Stomach (tissue), 8 donors: ENCODE measurements at regions not wholly inside any gene's neighbourhood (a gene's known extent, or its start where the extent isn't known, plus 50 kb on each side); places are given as distances from the start of the nearest gene placed in this dataset.
A peak's percentile ranks its signal among the peaks of the same experiment; 100 is the strongest.

Source experiments
- DNase-seq, 2 donors: peaks; one replicate each; pipeline versions ENCODE4 v3.0.0 to v3.0.0-alpha.2; 2013 to 2019
- H3K27ac ChIP-seq, 5 donors: fragments of 200-600 bp in 4 of 5; sonication (generic) in 4 of 5; one replicate each; pipeline ENCODE4 v1.5.1; 2013 to 2019; ENCODE audit warnings: mild to moderate bottlenecking in 1 of 5, moderate library complexity in 1 of 5
- H3K27me3 ChIP-seq, 3 donors: fragments of 200-600 bp; sonication (generic); one replicate each; pipeline ENCODE4 v1.5.1; 2017 to 2019; ENCODE audit warnings: mixed run types in 1 of 3
- H3K36me3 ChIP-seq, 4 donors: fragments of 200-600 bp; sonication (generic); 1 replicate in 3 of 4; 2 replicates in 1 of 4; pipeline ENCODE4 v1.5.1; 2016 to 2019
- H3K4me1 ChIP-seq, 4 donors: fragments of 200-600 bp; sonication (generic); one replicate each; pipeline ENCODE4 v1.5.1; 2016 to 2019
- H3K4me3 ChIP-seq, 4 donors: fragments of 200-600 bp; sonication (generic) in 3 of 4; one replicate each; pipeline ENCODE4 v1.5.1; 2016 to 2019; ENCODE audit warnings: mild to moderate bottlenecking in 1 of 4
- H3K9me3 ChIP-seq, 4 donors: fragments of 200-600 bp; sonication (generic); one replicate each; pipeline ENCODE4 v1.5.1; 2016 to 2019
- EP300 ChIP-seq: sonication (generic); formaldehyde crosslinking; IDR thresholded peaks from one replicate; pipeline ENCODE4 v1.6.1; 2017; ENCODE audit warnings: antibody characterized with exemption
- POLR2A ChIP-seq, 4 donors: fragments of 450-650 bp; IDR thresholded peaks; one replicate each; pipeline ENCODE4 v1.6.1; 2016; ENCODE audit warnings: antibody characterized with exemption in 4 of 4, control low read depth in 2 of 4, mild to moderate bottlenecking in 1 of 4, moderate library complexity in 1 of 4
- POLR2AphosphoS5 ChIP-seq, 3 donors: sonication (generic); formaldehyde crosslinking; IDR thresholded peaks; one replicate each; pipeline ENCODE4 v1.6.1; 2016; ENCODE audit warnings: antibody characterized with exemption in 3 of 3
- WGBS, 5 donors: extraction: QIAGEN DNeasy Blood & Tissue Kit in 3 of 5; methylation state at CpG; one replicate each; pipeline versions ENCODE4 v1.1.5 to v1.1.7; 2013 to 2018; 5-methylcytosine and 5-hydroxymethylcytosine counted together
- intact Hi-C: fragments of 100-400 bp; cut with DNase I; formaldehyde crosslinking; loops from one replicate; pipeline ENCODE4 v1.15.1; 2023; ENCODE audit warnings: low total_unique reads
- TF ChIP-seq, protein P1 (sequence below), 7 experiments: fragments of 450-650 bp in 4 of 7; fragments of 200-600 bp in 3 of 7; sonication (generic) in 3 of 7; IDR thresholded peaks; one replicate each; pipeline ENCODE4 v1.5.1; 2016 to 2019; ENCODE audit warnings: antibody characterized with exemption in 7 of 7, control low read depth in 2 of 7, mild to moderate bottlenecking in 1 of 7
- donor health status: healthy with polysubstance abuse.
- donor health status: Bipolar disorder and iron deficiency.
- donor health status: healthy.

DNA sequence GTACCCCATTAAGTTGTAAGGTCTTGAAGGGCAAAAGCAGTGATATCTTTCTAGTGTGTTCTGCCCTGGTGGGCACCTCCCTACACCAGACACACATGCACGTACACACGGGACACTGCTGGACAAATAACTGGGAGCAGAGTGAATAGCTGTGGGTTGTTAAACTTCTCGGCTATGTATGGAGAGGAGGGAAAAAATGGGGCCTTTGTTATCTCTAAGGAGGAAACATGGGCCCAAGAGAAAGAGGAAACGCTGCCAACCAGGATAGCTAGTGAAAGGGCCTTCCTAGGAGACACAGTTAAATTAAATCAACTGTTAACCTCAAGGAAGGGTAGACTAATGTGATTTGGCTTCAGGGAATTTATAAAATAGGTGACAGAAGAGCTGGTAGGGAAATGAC is 169.7 kb downstream of the MYLK4 start:
- H3K36me3 ChIP-seq: no peaks in the 10 kb centered on the region
- WGBS, 5 donors: 32 to 68% (median 47%) methylated on average over 4 of the region's 4 CpGs
- no peaks in the 10 kb centered on the region for H3K27me3 ChIP-seq
- no peak overlapping the region for H3K27ac ChIP-seq
- no peak overlapping the region for H3K4me3 ChIP-seq
- no peak for DNase-seq
- TF ChIP-seq POLR2AphosphoS5 (IDR thresholded peaks at IDR 0.05): no peak
- no peaks in the 10 kb centered on the region for H3K9me3 ChIP-seq
- no peaks in the 10 kb centered on the region for H3K4me1 ChIP-seq
- intact Hi-C loops: no loop called here

DNA sequence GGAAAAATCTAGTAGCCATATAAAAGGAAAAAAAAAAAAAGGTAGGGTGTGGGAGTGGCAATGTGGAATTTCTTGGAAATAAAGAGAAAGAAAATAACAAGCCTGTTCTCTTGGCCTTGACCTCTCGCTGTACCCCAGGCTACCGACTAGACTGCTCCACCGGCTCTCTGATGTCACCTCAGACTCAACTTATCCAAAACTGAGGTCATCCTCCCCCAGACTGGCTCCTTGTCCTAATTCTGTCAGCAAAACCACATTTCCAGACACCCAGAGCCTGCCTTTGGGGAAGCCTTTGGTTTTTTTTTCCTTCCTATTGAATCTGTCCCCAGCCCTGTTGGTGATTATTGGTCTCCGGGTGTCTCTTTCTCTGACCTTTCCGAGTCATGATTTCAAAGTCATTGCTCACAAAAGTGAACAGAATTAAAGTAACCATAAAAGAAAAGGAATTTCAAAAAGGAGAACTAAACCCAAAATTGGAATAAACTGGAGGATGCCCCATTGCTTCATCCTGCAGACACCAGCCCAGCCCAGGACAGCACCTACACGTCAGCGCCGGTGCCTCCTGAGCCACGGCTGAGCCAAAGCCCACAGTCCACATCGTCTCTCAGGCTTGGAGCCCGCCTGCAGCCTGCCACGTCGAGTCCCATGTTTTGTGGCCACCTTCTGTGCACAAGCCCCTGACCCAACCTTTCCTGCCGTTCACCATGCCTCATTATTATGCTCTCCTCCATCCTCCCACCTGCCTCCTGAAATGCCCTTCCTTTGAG is 170.7 kb downstream of the MYLK4 start:
- 87 to 94% (median 88%) methylated on average over 14 of the region's 14 CpGs for WGBS, 5 donors
- Histone ChIP-seq H3K9me3 (no peaks in the 10 kb centered on the region), H3K27ac (no peak overlapping the region), H3K27me3 (no peaks in the 10 kb centered on the region), H3K4me3 (no peak overlapping the region), H3K4me1 (no peaks in the 10 kb centered on the region), H3K36me3 (no peaks in the 10 kb centered on the region)
- no peak for DNase-seq
- no peak for TF ChIP-seq POLR2AphosphoS5 (IDR thresholded peaks at IDR 0.05)
- no peak for TF ChIP-seq POLR2A (IDR thresholded peaks at IDR 0.05)
- TF ChIP-seq, protein P1, sequence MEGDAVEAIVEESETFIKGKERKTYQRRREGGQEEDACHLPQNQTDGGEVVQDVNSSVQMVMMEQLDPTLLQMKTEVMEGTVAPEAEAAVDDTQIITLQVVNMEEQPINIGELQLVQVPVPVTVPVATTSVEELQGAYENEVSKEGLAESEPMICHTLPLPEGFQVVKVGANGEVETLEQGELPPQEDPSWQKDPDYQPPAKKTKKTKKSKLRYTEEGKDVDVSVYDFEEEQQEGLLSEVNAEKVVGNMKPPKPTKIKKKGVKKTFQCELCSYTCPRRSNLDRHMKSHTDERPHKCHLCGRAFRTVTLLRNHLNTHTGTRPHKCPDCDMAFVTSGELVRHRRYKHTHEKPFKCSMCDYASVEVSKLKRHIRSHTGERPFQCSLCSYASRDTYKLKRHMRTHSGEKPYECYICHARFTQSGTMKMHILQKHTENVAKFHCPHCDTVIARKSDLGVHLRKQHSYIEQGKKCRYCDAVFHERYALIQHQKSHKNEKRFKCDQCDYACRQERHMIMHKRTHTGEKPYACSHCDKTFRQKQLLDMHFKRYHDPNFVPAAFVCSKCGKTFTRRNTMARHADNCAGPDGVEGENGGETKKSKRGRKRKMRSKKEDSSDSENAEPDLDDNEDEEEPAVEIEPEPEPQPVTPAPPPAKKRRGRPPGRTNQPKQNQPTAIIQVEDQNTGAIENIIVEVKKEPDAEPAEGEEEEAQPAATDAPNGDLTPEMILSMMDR (IDR thresholded peaks at IDR 0.05): no peak
- no peak for TF ChIP-seq EP300
- intact Hi-C loops: no loop called here

DNA sequence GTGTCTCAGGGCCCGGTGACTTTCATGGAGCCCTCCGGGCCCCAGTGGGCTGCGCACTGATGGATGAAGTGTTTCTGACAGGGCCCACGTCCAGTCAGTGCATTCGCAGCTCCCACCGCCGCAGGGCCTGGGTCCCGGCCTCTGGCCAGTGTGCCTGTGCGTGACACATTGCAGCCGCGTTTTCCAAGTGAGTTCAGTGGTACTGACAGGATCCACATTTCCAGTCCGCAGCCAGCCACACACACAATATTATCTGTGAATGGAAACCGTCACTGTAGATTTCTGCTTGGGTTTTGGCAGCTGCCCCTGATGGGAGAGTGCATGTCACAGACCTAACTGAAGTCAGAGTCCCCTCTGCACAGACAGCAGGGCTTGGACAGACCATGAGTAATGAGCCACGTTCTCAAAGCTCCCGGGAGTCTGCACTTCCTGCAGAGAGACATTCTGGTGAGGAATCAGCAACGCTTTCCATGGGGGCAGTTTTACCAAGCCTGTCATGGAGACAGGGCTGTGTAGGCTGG is 171.4 kb downstream of the MYLK4 start:
- intact Hi-C loops: no loop called here
- no peak for TF ChIP-seq EP300
- TF ChIP-seq POLR2AphosphoS5 (IDR thresholded peaks at IDR 0.05): no peak
- TF ChIP-seq, protein P1 (IDR thresholded peaks at IDR 0.05): no peak
- TF ChIP-seq POLR2A (IDR thresholded peaks at IDR 0.05): no peak
- Histone ChIP-seq H3K27me3 (no peaks in the 10 kb centered on the region), H3K4me3 (no peak overlapping the region), H3K9me3 (no peaks in the 10 kb centered on the region), H3K27ac (no peak overlapping the region), H3K4me1 (no peaks in the 10 kb centered on the region), H3K36me3 (no peaks in the 10 kb centered on the region)
- DNase-seq: peak in 1 of 2 donors; percentile 54
- WGBS, 5 donors: 62 to 83% (median 72%) methylated on average over 8 to 16 of the region's 16 CpGs

DNA sequence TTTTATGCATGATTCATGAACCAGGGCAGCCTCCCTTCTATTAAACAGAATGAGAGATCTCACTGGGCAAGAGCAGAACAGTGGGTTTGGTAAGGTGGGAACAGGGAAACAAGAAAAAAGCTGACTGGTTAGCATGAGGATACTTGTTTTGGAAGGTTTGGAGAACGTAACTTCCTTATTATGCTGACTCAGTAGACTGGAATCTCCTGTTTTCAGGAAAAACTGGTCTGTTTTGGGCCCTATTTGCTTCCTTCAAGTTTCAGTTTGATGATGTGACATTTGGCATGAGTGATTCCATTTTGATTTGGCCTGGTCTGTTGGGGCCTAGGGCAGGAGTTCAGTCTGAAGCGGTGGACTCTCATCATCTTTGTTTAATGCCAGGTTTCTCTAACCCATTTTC is 172.0 kb downstream of the MYLK4 start:
- TF ChIP-seq, protein P1 (IDR thresholded peaks at IDR 0.05): no peak
- TF ChIP-seq POLR2AphosphoS5 (IDR thresholded peaks at IDR 0.05): no peak
- TF ChIP-seq EP300: no peak
- no peak for TF ChIP-seq POLR2A (IDR thresholded peaks at IDR 0.05)
- no peak overlapping the region for H3K27ac ChIP-seq
- 64 to 91% (median 85%) methylated on average over 2 of the region's 2 CpGs for WGBS, 5 donors

DNA sequence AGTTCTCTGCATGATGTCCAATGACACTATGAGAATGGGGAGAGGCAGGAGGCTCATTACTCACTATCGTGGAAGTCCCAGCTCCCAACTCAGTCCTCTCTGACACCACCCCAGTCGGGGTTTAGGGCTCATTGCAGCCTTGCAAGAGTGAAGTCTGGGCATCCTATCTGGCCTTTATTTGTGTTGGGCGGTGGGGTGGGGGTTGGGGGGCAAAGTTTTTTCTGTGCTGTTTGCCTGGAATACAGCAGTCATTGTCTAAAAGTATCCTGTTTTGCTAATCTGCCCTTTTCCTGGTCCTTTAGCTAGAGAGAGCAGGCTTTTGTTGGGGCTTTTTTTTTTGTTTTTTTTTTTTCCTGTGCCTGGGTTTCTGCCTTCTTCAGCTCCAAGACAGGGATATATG is 174.2 kb downstream of the MYLK4 start:
- no peak for DNase-seq
- intact Hi-C loops: no loop called here
- TF ChIP-seq, protein P1 (IDR thresholded peaks at IDR 0.05): no peak
- TF ChIP-seq POLR2A (IDR thresholded peaks at IDR 0.05) (no peak), POLR2AphosphoS5 (IDR thresholded peaks at IDR 0.05) (no peak), EP300 (no peak)
- Histone ChIP-seq H3K36me3 (no peaks in the 10 kb centered on the region), H3K9me3 (no peaks in the 10 kb centered on the region), H3K4me3 (no peak overlapping the region), H3K27me3 (no peaks in the 10 kb centered on the region), H3K27ac (no peak overlapping the region), H3K4me1 (no peaks in the 10 kb centered on the region)
- WGBS, 5 donors: 52 to 85% (median 64%) methylated on average over 3 of the region's 3 CpGs

More for the DNA sequence above, 172.0 kb downstream of the MYLK4 start:
- peak in 1 of 2 donors; percentile 18 for DNase-seq
- intact Hi-C loops: no loop called here
- H3K4me1 ChIP-seq: no peaks in the 10 kb centered on the region
- no peaks in the 10 kb centered on the region for H3K36me3 ChIP-seq
- H3K4me3 ChIP-seq: no peak overlapping the region
- H3K9me3 ChIP-seq: no peaks in the 10 kb centered on the region
- no peaks in the 10 kb centered on the region for H3K27me3 ChIP-seq
